SK-N-SH (cell line): ENCODE measurements at regions not wholly inside any gene's neighbourhood (a gene's known extent, or its start where the extent isn't known, plus 50 kb on each side); places are given as distances from the start of the nearest gene placed in this dataset.
A peak's percentile ranks its signal among the peaks of the same experiment; 100 is the strongest.

Experiments used
- CTCF ChIA-PET: fragments of 300-600, 350-600 bp; formaldehyde crosslinking; extraction: SDS; loops from one replicate; lab custom pipeline; 2021; lab: Yijun Ruan, JAX
- POLR2A ChIA-PET: fragments of 350-600 bp; sonication (Branson Sonifier 250); formaldehyde crosslinking; extraction: SDS; loops from one replicate; lab custom pipeline; 2020; ENCODE audit warnings: antibody characterized with exemption, inconsistent platforms; lab: Yijun Ruan, JAX
- DNase-seq: peaks from one replicate; pipeline ENCODE4 v3.0.0; 2012
- H2AFZ ChIP-seq: fragments of 200-600 bp; sonication (generic); 2 replicates; pipeline ENCODE4 v1.8.1; 2016; ENCODE audit warnings: antibody characterized with exemption, mild to moderate bottlenecking, low read depth
- H3F3A ChIP-seq: fragments of 200-600 bp; sonication (generic); replicated peaks from 2 replicates; pipeline ENCODE3; 2016; ENCODE audit warnings: antibody characterized with exemption, mild to moderate bottlenecking; ENCODE audit not compliant: insufficient read depth
- H3K27ac ChIP-seq, 2 experiments: fragments of 200-500 bp in 1 of 2; fragments of 200-600 bp in 1 of 2; sonication (Bioruptor generic) in 1 of 2; sonication (generic), shearing (Covaris generic) in 1 of 2; 2 replicates each; pipeline versions ENCODE4 v1.5.1 to v1.6.1; 2014 to 2016; ENCODE audit warnings: low read depth in 2 of 2, inconsistent platforms in 1 of 2, low read length in 1 of 2, mild to moderate bottlenecking in 1 of 2, mixed read lengths in 1 of 2
- H3K27me3 ChIP-seq: fragments of 200-600 bp; sonication (generic), shearing (Covaris generic); 2 replicates; pipeline ENCODE4 v1.6.1; 2016; ENCODE audit warnings: mixed run types; ENCODE audit not compliant: insufficient read depth
- H3K36me3 ChIP-seq, 2 experiments: fragments of 200-500 bp in 1 of 2; fragments of 200-600 bp in 1 of 2; sonication (Bioruptor generic) in 1 of 2; sonication (generic) in 1 of 2; replicated peaks in 1 of 2; 2 replicates each; pipeline versions ENCODE3 to v1.5.1; 2014 to 2016; ENCODE audit warnings: low read length in 1 of 2, mild to moderate bottlenecking in 1 of 2; ENCODE audit not compliant: insufficient read depth in 2 of 2, control insufficient read depth in 1 of 2
- H3K4me1 ChIP-seq, 2 experiments: fragments of 200-500 bp in 1 of 2; fragments of 200-600 bp in 1 of 2; sonication (Bioruptor generic) in 1 of 2; sonication (generic), shearing (Covaris generic) in 1 of 2; 2 replicates each; pipeline versions ENCODE4 v1.5.1 to v1.6.1; 2014 to 2016; ENCODE audit warnings: low read depth in 1 of 2, low read length in 1 of 2, mixed run types in 1 of 2; ENCODE audit not compliant: insufficient read depth in 2 of 2, control insufficient read depth in 1 of 2
- H3K4me2 ChIP-seq: fragments of 200-600 bp; sonication (generic), shearing (Covaris generic); 2 replicates; pipeline ENCODE4 v1.6.1; 2017; ENCODE audit warnings: mixed run types
- H3K4me3 ChIP-seq, 2 experiments: fragments of 200-500 bp in 1 of 2; fragments of 200-600 bp in 1 of 2; sonication (Bioruptor generic) in 1 of 2; sonication (generic), shearing (Covaris generic) in 1 of 2; 2 replicates each; pipeline versions ENCODE4 v1.5.1 to v1.8.1; 2014 to 2016; ENCODE audit warnings: low read depth in 2 of 2, inconsistent platforms in 1 of 2, low read length in 1 of 2, mild to moderate bottlenecking in 1 of 2, mixed read lengths in 1 of 2, moderate library complexity in 1 of 2
- H3K79me2 ChIP-seq: fragments of 200-600 bp; sonication (generic); 2 replicates; pipeline ENCODE4 v1.8.1; 2017; ENCODE audit warnings: mild to moderate bottlenecking; ENCODE audit not compliant: insufficient read depth
- H3K9ac ChIP-seq: fragments of 200-600 bp; sonication (generic); 2 replicates; pipeline ENCODE4 v1.6.1; 2017; ENCODE audit warnings: mixed run types
- H3K9me2 ChIP-seq: fragments of 200-600 bp; sonication (generic); 2 replicates; pipeline ENCODE4 v1.6.1; 2017; ENCODE audit warnings: mixed run types
- H3K9me3 ChIP-seq: fragments of 200-600 bp; sonication (generic); 2 replicates; pipeline ENCODE4 v1.6.1; 2017; ENCODE audit warnings: mixed run types, mild to moderate bottlenecking, moderate library complexity
- H4K20me1 ChIP-seq: fragments of 200-600 bp; sonication (generic); 2 replicates; pipeline ENCODE4 v1.6.1; 2017; ENCODE audit warnings: mild to moderate bottlenecking, mixed run types; ENCODE audit not compliant: insufficient read depth
- CHD2 ChIP-seq: fragments of 150-350 bp; IDR thresholded peaks from 2 replicates; pipeline ENCODE4 v1.6.1; 2018; ENCODE audit warnings: low read length; ENCODE audit not compliant: partially characterized antibody
- EZH2phosphoT487 ChIP-seq: fragments of 200-600 bp; sonication (generic); IDR thresholded peaks from 2 replicates; pipeline ENCODE4 v1.6.1; 2017; ENCODE audit warnings: low read depth, mixed run types, mild to moderate bottlenecking, antibody characterized with exemption, moderate library complexity, borderline replicate concordance
- GATA2 ChIP-seq: sonication (generic); formaldehyde crosslinking; IDR thresholded peaks from 2 replicates; pipeline ENCODE4 v1.5.0; 2020; ENCODE audit warnings: mild to moderate bottlenecking, missing genetic modification reagents
- JUND ChIP-seq: IDR thresholded peaks from 2 replicates; pipeline ENCODE4 v1.4.0; 2012
- MXI1 ChIP-seq: IDR thresholded peaks from 2 replicates; pipeline ENCODE4 v1.6.1; 2012; ENCODE audit warnings: mild to moderate bottlenecking, low read depth, low read length, improper control_type of control experiment
- NFIC ChIP-seq: IDR thresholded peaks from 2 replicates; pipeline ENCODE4 v1.4.0; 2012; ENCODE audit warnings: borderline replicate concordance
- RAD21 ChIP-seq: IDR thresholded peaks from 2 replicates; pipeline ENCODE4 v1.6.1; 2012; ENCODE audit warnings: mild to moderate bottlenecking, low read length
- RCOR1 ChIP-seq: fragments of 150-350 bp; IDR thresholded peaks from 2 replicates; pipeline ENCODE4 v1.6.1; 2017; ENCODE audit warnings: antibody characterized with exemption, low read length
- RFX5 ChIP-seq: IDR thresholded peaks from 2 replicates; pipeline ENCODE4 v1.6.1; 2012; ENCODE audit warnings: mild to moderate bottlenecking, improper control_type of control experiment, low read length
- RXRA ChIP-seq: IDR thresholded peaks from 2 replicates; pipeline ENCODE4 v1.4.0; 2012; ENCODE audit warnings: low read depth, mild to moderate bottlenecking, borderline replicate concordance
- TAF1 ChIP-seq: IDR thresholded peaks from 2 replicates; pipeline ENCODE4 v1.6.1; 2012; ENCODE audit warnings: low read depth, mild to moderate bottlenecking, low read length, moderate library complexity, borderline replicate concordance
- TEAD4 ChIP-seq: IDR thresholded peaks from 2 replicates; pipeline ENCODE4 v1.4.0; 2012; ENCODE audit warnings: mild to moderate bottlenecking, borderline replicate concordance; ENCODE audit not compliant: insufficient read depth
- WGBS: methylation state at CpG from one replicate; pipeline ENCODE4 v1.1.6; 2017; ENCODE audit warnings: low lambda C conversion rate; 5-methylcytosine and 5-hydroxymethylcytosine counted together
- TF ChIP-seq, protein P1 (sequence below): IDR thresholded peaks from 2 replicates; pipeline ENCODE4 v1.6.1; 2012; ENCODE audit warnings: mild to moderate bottlenecking, low read depth, low read length, moderate library complexity
- TF ChIP-seq, protein P2 (sequence below): IDR thresholded peaks from 2 replicates; pipeline ENCODE4 v1.4.0; 2012; ENCODE audit warnings: low read depth
- TF ChIP-seq, protein P3 (sequence below): fragments of 150-350 bp; IDR thresholded peaks from 2 replicates; pipeline ENCODE4 v1.6.1; 2016; ENCODE audit warnings: mild to moderate bottlenecking, low read depth, low read length
- TF ChIP-seq, protein P4 (sequence below): IDR thresholded peaks from 2 replicates; pipeline ENCODE4 v1.4.0; 2012; ENCODE audit warnings: low read depth, borderline replicate concordance

DNA sequence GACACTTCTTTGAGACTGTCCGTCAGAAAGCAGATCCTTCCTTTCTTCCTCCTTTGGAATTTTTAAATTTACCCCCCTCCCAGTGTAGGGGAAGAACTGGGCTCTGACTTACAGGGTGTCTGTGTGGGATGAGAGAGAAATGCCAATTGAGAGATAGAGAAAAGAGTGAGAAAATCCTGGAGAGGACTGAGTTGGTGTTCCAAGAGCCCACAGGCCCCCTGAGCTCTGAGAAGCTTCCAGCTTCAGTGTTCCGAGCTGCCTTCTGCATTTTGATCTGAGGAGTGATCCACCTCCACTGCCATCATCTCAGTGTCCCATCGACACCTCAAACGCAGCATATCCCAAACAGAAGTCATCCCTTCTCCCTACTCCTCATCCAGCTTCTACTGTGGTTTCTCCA is 70.7 kb upstream of the GRK3 start:
- no peaks in the 10 kb centered on the region for H4K20me1 ChIP-seq
- H3F3A ChIP-seq: no peaks in the 10 kb centered on the region
- H3K4me2 ChIP-seq: no peak overlapping the region
- no peak overlapping the region for H3K4me3 ChIP-seq
- peaks cover 5% of the 10 kb centered on the region; the same call in 1 of the 2 replicates for H3K27me3 ChIP-seq
- peaks cover 0 to 18% of the 10 kb centered on the region in 2 experiments; a peak in 2 of 4 replicates for H3K4me1 ChIP-seq
- POLR2A ChIA-PET: interaction anchor here (0.8 kb wide), 1 partner anchor 11 kb away, joined by 3 read pairs; no protein-coding TSS in a partner anchor
- H3K9me2 ChIP-seq: no peaks in the 10 kb centered on the region
- no peak overlapping the region for H3K9ac ChIP-seq
- DNase-seq: no peak
- no peak overlapping the region for H2AFZ ChIP-seq
- TF ChIP-seq GATA2 (CRISPR knock-in tag): no peak
- TF ChIP-seq MXI1: no peak
- no peak for TF ChIP-seq CHD2
- TF ChIP-seq TEAD4: no peak
- WGBS: 55% methylated on average over 4 of the region's 4 CpGs
- CTCF ChIA-PET: interaction anchor here (0.7 to 2.0 kb wide), 3 partner anchors 9 to 281 kb away, joined by 3 to 4 read pairs (median 3); no protein-coding TSS in a partner anchor
- H3K9me3 ChIP-seq: no peaks in the 10 kb centered on the region
- H3K36me3 ChIP-seq: no peaks in the 10 kb centered on the region
- H3K79me2 ChIP-seq: no peaks in the 10 kb centered on the region
- peak overlapping the region in 1 of 2 experiments; percentile 93; a peak in 2 of 4 replicates for H3K27ac ChIP-seq

DNA sequence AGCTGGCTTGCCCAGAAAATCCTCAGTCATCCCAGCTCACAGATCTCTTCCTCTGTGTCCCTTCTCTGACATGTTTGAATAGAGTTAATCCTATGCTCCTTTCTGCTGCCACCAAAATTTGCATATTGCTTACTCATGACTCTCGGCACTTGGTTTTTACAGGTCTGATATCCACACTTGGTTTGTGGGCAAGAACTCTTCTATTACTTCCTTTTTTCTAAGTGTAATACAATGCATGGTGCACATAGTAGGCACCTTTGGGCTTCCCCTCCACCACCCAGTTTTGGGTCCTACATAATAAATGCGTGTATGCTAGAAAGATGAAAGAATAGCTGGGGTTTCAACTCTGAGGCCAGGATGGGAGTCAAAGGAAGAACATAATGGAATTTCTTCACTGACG is 69.7 kb upstream of the GRK3 start:
- Histone ChIP-seq H3K27me3 (peaks cover 5% of the 10 kb centered on the region; the same call in 1 of the 2 replicates), H3K79me2 (no peaks in the 10 kb centered on the region), H3K27ac (peak overlapping the region in 1 of 2 experiments; percentile 22; a peak in 2 of 4 replicates), H3K9ac (no peak overlapping the region), H4K20me1 (no peaks in the 10 kb centered on the region), H3K4me1 (peaks cover 0 to 16% of the 10 kb centered on the region in 2 experiments; a peak in 2 of 4 replicates), H3K9me3 (no peaks in the 10 kb centered on the region), H3K4me2 (no peak overlapping the region), H2AFZ (no peak overlapping the region), H3K4me3 (no peak overlapping the region), H3F3A (no peaks in the 10 kb centered on the region), H3K36me3 (no peaks in the 10 kb centered on the region), H3K9me2 (no peaks in the 10 kb centered on the region)
- WGBS: 84% methylated on average over 3 of the region's 3 CpGs
- POLR2A ChIA-PET: no interaction called here
- CTCF ChIA-PET: no interaction called here
- DNase-seq: no peak
- TF ChIP-seq RXRA: no peak

DNA sequence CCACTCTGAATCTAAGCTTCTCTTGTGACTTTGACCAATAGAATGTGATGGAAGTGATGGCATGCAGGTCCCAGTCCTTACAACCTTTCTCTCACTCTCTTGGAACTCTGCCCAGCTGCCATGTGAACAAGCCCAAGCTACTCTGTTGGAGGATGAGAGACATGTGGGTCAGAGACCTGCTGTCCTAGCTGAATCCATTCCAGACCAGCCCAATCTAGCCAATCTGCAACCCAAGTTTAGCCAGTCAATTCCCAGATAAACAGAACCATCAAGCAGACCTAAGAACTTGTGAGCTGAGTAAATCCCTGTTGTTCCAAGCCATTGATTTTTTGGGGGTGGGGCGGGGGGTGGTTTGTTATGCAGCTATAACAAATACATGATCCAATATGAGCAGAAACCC is 69.2 kb upstream of the GRK3 start:
- POLR2A ChIA-PET: no interaction called here
- TF ChIP-seq CHD2 (no peak), EZH2phosphoT487 (no peak), RXRA (no peak), NFIC (no peak), TAF1 (no peak), JUND (no peak), RCOR1 (no peak), RAD21 (no peak), RFX5 (no peak), TEAD4 (no peak), GATA2 (CRISPR knock-in tag) (no peak)
- TF ChIP-seq, protein P1, sequence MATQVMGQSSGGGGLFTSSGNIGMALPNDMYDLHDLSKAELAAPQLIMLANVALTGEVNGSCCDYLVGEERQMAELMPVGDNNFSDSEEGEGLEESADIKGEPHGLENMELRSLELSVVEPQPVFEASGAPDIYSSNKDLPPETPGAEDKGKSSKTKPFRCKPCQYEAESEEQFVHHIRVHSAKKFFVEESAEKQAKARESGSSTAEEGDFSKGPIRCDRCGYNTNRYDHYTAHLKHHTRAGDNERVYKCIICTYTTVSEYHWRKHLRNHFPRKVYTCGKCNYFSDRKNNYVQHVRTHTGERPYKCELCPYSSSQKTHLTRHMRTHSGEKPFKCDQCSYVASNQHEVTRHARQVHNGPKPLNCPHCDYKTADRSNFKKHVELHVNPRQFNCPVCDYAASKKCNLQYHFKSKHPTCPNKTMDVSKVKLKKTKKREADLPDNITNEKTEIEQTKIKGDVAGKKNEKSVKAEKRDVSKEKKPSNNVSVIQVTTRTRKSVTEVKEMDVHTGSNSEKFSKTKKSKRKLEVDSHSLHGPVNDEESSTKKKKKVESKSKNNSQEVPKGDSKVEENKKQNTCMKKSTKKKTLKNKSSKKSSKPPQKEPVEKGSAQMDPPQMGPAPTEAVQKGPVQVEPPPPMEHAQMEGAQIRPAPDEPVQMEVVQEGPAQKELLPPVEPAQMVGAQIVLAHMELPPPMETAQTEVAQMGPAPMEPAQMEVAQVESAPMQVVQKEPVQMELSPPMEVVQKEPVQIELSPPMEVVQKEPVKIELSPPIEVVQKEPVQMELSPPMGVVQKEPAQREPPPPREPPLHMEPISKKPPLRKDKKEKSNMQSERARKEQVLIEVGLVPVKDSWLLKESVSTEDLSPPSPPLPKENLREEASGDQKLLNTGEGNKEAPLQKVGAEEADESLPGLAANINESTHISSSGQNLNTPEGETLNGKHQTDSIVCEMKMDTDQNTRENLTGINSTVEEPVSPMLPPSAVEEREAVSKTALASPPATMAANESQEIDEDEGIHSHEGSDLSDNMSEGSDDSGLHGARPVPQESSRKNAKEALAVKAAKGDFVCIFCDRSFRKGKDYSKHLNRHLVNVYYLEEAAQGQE: no peak
- TF ChIP-seq, protein P2, sequence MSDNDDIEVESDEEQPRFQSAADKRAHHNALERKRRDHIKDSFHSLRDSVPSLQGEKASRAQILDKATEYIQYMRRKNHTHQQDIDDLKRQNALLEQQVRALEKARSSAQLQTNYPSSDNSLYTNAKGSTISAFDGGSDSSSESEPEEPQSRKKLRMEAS: no peak
- TF ChIP-seq, protein P3, sequence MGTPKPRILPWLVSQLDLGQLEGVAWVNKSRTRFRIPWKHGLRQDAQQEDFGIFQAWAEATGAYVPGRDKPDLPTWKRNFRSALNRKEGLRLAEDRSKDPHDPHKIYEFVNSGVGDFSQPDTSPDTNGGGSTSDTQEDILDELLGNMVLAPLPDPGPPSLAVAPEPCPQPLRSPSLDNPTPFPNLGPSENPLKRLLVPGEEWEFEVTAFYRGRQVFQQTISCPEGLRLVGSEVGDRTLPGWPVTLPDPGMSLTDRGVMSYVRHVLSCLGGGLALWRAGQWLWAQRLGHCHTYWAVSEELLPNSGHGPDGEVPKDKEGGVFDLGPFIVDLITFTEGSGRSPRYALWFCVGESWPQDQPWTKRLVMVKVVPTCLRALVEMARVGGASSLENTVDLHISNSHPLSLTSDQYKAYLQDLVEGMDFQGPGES: no peak
- TF ChIP-seq, protein P4, sequence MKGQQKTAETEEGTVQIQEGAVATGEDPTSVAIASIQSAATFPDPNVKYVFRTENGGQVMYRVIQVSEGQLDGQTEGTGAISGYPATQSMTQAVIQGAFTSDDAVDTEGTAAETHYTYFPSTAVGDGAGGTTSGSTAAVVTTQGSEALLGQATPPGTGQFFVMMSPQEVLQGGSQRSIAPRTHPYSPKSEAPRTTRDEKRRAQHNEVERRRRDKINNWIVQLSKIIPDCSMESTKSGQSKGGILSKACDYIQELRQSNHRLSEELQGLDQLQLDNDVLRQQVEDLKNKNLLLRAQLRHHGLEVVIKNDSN: no peak

More for the DNA sequence above, 69.2 kb upstream of the GRK3 start:
- Histone ChIP-seq H4K20me1 (no peaks in the 10 kb centered on the region), H3K9ac (no peak overlapping the region), H3K79me2 (no peaks in the 10 kb centered on the region), H3K27ac (peak overlapping the region in 1 of 2 experiments; percentile 22; a peak in 2 of 4 replicates), H3K4me2 (no peak overlapping the region), H3K9me2 (no peaks in the 10 kb centered on the region), H3F3A (no peaks in the 10 kb centered on the region), H3K27me3 (peaks cover 5% of the 10 kb centered on the region; the same call in 1 of the 2 replicates), H3K4me3 (no peak overlapping the region), H3K36me3 (no peaks in the 10 kb centered on the region), H2AFZ (no peak overlapping the region), H3K4me1 (peaks cover 0 to 16% of the 10 kb centered on the region in 2 experiments; a peak in 2 of 4 replicates), H3K9me3 (no peaks in the 10 kb centered on the region)
- 38% methylated on average over 1 of the region's 1 CpG for WGBS
- DNase-seq: no peak
- CTCF ChIA-PET: no interaction called here
